ENCODE measurements at regions not wholly inside any gene's neighbourhood (a gene's known extent, or its start where the extent isn't known, plus 50 kb on each side); places are given as distances from the start of the nearest gene placed in this dataset.

GRCh38 chr6:112481211-112481610 is 134.1 kb downstream of the RFPL4B start:
- no peak for DNase-seq (ENCODE audit: low read depth)
- no peak for TF ChIP-seq CTCF (IDR thresholded peaks at IDR 0.05; ENCODE audit: insufficient read depth, low read depth, low read length, missing control alignments)
- no peak overlapping the region for H3K4me3 ChIP-seq (ENCODE audit: low read depth, low read length)

GRCh38 chr6:112482373-112482772 is 135.2 kb downstream of the RFPL4B start:
- H3K4me3 ChIP-seq (ENCODE audit: low read depth, low read length), result no peak overlapping the region
- TF ChIP-seq CTCF (IDR thresholded peaks at IDR 0.05; ENCODE audit: insufficient read depth, low read depth, low read length, missing control alignments), result no peak
- DNase-seq (ENCODE audit: low read depth), result no peak

- DNase-seq (ENCODE audit: low read depth), result no peak
- H3K4me3 ChIP-seq (ENCODE audit: low read depth, low read length), result no peak overlapping the region
- TF ChIP-seq CTCF (IDR thresholded peaks at IDR 0.05; ENCODE audit: insufficient read depth, low read depth, low read length, missing control alignments), result no peak
Measured at GRCh38 chr6:112485120-112485826, 138.1 kb downstream of the RFPL4B start.

- no peak for DNase-seq (ENCODE audit: low read depth)
- TF ChIP-seq CTCF (IDR thresholded peaks at IDR 0.05; ENCODE audit: insufficient read depth, low read depth, low read length, missing control alignments), result no peak
- H3K4me3 ChIP-seq (ENCODE audit: low read depth, low read length), result no peak overlapping the region
Measured at GRCh38 chr6:112485827-112486212, 138.7 kb downstream of the RFPL4B start.

GRCh38 chr6:112486454-112486853 is 139.3 kb downstream of the RFPL4B start:
- DNase-seq (ENCODE audit: low read depth), result no peak
- no peak for TF ChIP-seq CTCF (IDR thresholded peaks at IDR 0.05; ENCODE audit: insufficient read depth, low read depth, low read length, missing control alignments)
- no peak overlapping the region for H3K4me3 ChIP-seq (ENCODE audit: low read depth, low read length)

GRCh38 chr6:112488238-112488637 is 141.1 kb downstream of the RFPL4B start:
- TF ChIP-seq CTCF (IDR thresholded peaks at IDR 0.05; ENCODE audit: insufficient read depth, low read depth, low read length, missing control alignments), result no peak
- DNase-seq (ENCODE audit: low read depth), result no peak
- H3K4me3 ChIP-seq (ENCODE audit: low read depth, low read length), result no peak overlapping the region

- no peak for DNase-seq (ENCODE audit: low read depth)
- TF ChIP-seq CTCF (IDR thresholded peaks at IDR 0.05; ENCODE audit: insufficient read depth, low read depth, low read length, missing control alignments), result no peak
- H3K4me3 ChIP-seq (ENCODE audit: low read depth, low read length), result no peak overlapping the region
Measured at GRCh38 chr6:112501705-112502104, 154.6 kb downstream of the RFPL4B start.

Data from GM12865 (cell line).